ENCODE measurements at regions not wholly inside any gene's neighbourhood (a gene's known extent, or its start where the extent isn't known, plus 50 kb on each side); places are given as distances from the start of the nearest gene placed in this dataset.

- Mint-ChIP-seq H3K4me3 (no peak overlapping the region), H3K27me3 (no peaks in the 10 kb centered on the region), H3K27ac (no peak overlapping the region), H3K4me1 (no peaks in the 10 kb centered on the region), H3K36me3 (no peaks in the 10 kb centered on the region), H3K9me3 (peaks cover 0 to 4% (median 0%) of the 10 kb centered on the region in 8 donors)
- CTCF ChIA-PET (ENCODE audit: partially characterized antibody): no interaction called here
- no peaks in the 10 kb centered on the region for H3K27me3 ChIP-seq (ENCODE audit: insufficient read depth, low read length)
- no peak overlapping the region for H3K4me3 ChIP-seq (ENCODE audit: low read length in 2 of 2)
- DNase-seq: no peak
- H3K27ac ChIP-seq (ENCODE audit: low read depth, low read length): no peak overlapping the region
- H3K36me3 ChIP-seq (ENCODE audit: insufficient read depth, low read length): no peaks in the 10 kb centered on the region
- POLR2A ChIA-PET (ENCODE audit: partially characterized antibody): no interaction called here
- H3K4me1 ChIP-seq (ENCODE audit: insufficient read depth, low read length): no peaks in the 10 kb centered on the region
- intact Hi-C loops (cut with micrococcal nuclease): no loop called here
- H3K9me3 ChIP-seq (ENCODE audit: control insufficient read depth in 1 of 2, low read length in 2 of 2): peaks cover 0 to 4% of the 10 kb centered on the region in 2 donors
Observed at GRCh38 chr2:5403392-5403791, 288.8 kb upstream of the SOX11 start.

GRCh38 chr2:5409898-5410381 is 282.2 kb upstream of the SOX11 start:
- Mint-ChIP-seq H3K9me3 (peaks cover 0 to 6% (median 0%) of the 10 kb centered on the region in 8 donors), H3K27ac (no peak overlapping the region), H3K4me1 (no peaks in the 10 kb centered on the region), H3K27me3 (no peaks in the 10 kb centered on the region), H3K4me3 (no peak overlapping the region), H3K36me3 (no peaks in the 10 kb centered on the region)
- Histone ChIP-seq H3K9me3 (ENCODE audit: control insufficient read depth in 1 of 2, low read length in 2 of 2) (no peaks in the 10 kb centered on the region), H3K27ac (ENCODE audit: low read depth, low read length) (no peak overlapping the region), H3K36me3 (ENCODE audit: insufficient read depth, low read length) (no peaks in the 10 kb centered on the region), H3K4me3 (ENCODE audit: low read length in 2 of 2) (no peak overlapping the region), H3K4me1 (ENCODE audit: insufficient read depth, low read length) (no peaks in the 10 kb centered on the region), H3K27me3 (ENCODE audit: insufficient read depth, low read length) (no peaks in the 10 kb centered on the region)
- no peak for DNase-seq
- intact Hi-C loops (cut with micrococcal nuclease): no loop called here
- POLR2A ChIA-PET (ENCODE audit: partially characterized antibody): no interaction called here
- CTCF ChIA-PET (ENCODE audit: partially characterized antibody): no interaction called here

DNA sequence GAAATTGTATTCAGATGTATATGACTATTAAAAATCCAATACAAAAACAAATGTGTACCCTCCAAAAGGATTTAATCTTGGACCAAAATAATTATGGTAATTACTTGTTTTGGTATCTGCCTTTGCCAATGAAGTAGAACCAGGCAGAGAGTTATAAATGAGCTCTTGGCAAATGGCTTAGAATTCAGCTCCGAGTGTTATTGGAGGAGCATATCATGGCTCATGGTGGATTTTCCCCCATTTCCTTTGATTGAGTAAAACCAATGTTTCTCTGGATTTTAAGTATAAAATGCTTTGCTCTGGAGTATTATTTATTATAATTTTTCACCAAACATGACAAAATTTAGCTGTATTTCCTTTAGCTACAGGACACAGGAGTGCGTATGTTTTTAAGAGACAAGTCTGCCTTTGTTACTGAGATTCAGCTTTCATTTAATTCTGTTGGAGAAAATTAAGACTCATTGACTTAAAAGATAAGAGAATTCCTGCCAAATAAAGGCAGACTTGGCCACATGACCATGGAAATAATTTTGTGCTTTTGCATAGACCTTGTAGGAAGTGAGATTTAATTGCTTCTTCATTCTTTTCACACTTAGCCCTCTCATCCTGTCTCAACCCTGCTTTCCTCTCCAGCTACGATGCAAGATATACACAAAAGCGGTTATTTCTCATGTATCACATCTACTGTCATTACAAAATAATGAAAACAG is 281.0 kb upstream of the SOX11 start:
- Mint-ChIP-seq H3K27ac (no peak overlapping the region), H3K27me3 (no peaks in the 10 kb centered on the region), H3K4me3 (no peak overlapping the region), H3K36me3 (no peaks in the 10 kb centered on the region), H3K4me1 (no peaks in the 10 kb centered on the region), H3K9me3 (peaks cover 0 to 6% (median 0%) of the 10 kb centered on the region in 8 donors)
- ChIA-PET POLR2A (ENCODE audit: partially characterized antibody) (no interaction called here), CTCF (ENCODE audit: partially characterized antibody) (no interaction called here)
- Histone ChIP-seq H3K9me3 (ENCODE audit: control insufficient read depth in 1 of 2, low read length in 2 of 2) (no peaks in the 10 kb centered on the region), H3K4me1 (ENCODE audit: insufficient read depth, low read length) (no peaks in the 10 kb centered on the region), H3K4me3 (ENCODE audit: low read length in 2 of 2) (no peak overlapping the region), H3K27ac (ENCODE audit: low read depth, low read length) (no peak overlapping the region), H3K36me3 (ENCODE audit: insufficient read depth, low read length) (no peaks in the 10 kb centered on the region), H3K27me3 (ENCODE audit: insufficient read depth, low read length) (no peaks in the 10 kb centered on the region)
- intact Hi-C loops (cut with micrococcal nuclease): no loop called here
- no peak for DNase-seq

DNA sequence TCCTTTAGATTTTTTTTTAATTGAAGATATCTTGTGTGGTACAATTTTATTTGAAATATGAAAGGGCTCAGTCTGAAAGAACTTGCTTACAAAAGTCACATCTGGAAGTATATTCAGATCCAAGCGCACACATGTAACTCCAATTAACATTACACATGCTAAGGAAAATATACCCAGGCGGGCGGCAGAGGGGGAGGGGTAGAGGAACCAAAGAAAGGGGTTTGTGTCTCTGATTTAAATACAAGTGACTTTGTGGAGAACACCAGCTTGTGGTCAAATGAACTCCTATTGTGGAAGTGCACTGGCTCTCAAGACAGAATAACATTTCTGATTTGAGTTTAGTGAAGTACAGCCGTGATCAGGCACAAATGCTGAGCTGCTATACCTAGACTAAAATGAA is 280.2 kb upstream of the SOX11 start:
- Histone ChIP-seq H3K27me3 (ENCODE audit: insufficient read depth, low read length) (no peaks in the 10 kb centered on the region), H3K4me1 (ENCODE audit: insufficient read depth, low read length) (no peaks in the 10 kb centered on the region), H3K36me3 (ENCODE audit: insufficient read depth, low read length) (no peaks in the 10 kb centered on the region), H3K4me3 (ENCODE audit: low read length in 2 of 2) (no peak overlapping the region), H3K27ac (ENCODE audit: low read depth, low read length) (no peak overlapping the region), H3K9me3 (ENCODE audit: control insufficient read depth in 1 of 2, low read length in 2 of 2) (no peaks in the 10 kb centered on the region)
- no peak overlapping the region for H3K27ac Mint-ChIP-seq
- no peak overlapping the region for H3K4me3 Mint-ChIP-seq
- no peak for DNase-seq
- no peaks in the 10 kb centered on the region for H3K27me3 Mint-ChIP-seq
- no peaks in the 10 kb centered on the region for H3K36me3 Mint-ChIP-seq
- ChIA-PET CTCF (ENCODE audit: partially characterized antibody) (no interaction called here), POLR2A (ENCODE audit: partially characterized antibody) (no interaction called here)
- H3K9me3 Mint-ChIP-seq: peaks cover 0 to 6% (median 0%) of the 10 kb centered on the region in 8 donors
- no peaks in the 10 kb centered on the region for H3K4me1 Mint-ChIP-seq
- intact Hi-C loops (cut with micrococcal nuclease): no loop called here

DNA sequence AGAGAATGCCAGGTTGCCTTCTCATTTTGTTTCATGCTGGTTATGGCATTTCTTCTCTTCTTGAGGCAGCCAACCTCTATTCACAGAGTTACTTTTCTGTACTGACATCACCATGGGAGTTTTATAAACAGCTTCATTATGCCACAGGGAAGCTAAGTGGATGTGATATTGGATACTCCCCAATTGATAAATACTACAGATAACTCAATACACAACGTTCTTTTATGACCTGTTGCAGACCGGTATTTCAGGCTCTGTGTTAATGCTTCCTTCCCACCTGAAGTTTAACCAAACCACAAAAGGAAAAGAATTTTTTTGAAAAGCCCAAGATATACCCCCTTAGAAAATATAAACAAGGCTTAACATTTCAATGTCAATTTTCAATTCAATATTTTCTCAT is 258.3 kb upstream of the SOX11 start:
- ChIA-PET CTCF (ENCODE audit: partially characterized antibody) (no interaction called here), POLR2A (ENCODE audit: partially characterized antibody) (no interaction called here)
- H3K27me3 Mint-ChIP-seq: no peaks in the 10 kb centered on the region
- Histone ChIP-seq H3K4me3 (ENCODE audit: low read length in 2 of 2) (no peak overlapping the region), H3K9me3 (ENCODE audit: control insufficient read depth in 1 of 2, low read length in 2 of 2) (no peaks in the 10 kb centered on the region), H3K36me3 (ENCODE audit: insufficient read depth, low read length) (no peaks in the 10 kb centered on the region), H3K4me1 (ENCODE audit: insufficient read depth, low read length) (no peaks in the 10 kb centered on the region), H3K27ac (ENCODE audit: low read depth, low read length) (no peak overlapping the region), H3K27me3 (ENCODE audit: insufficient read depth, low read length) (no peaks in the 10 kb centered on the region)
- H3K36me3 Mint-ChIP-seq: no peaks in the 10 kb centered on the region
- DNase-seq: no peak
- H3K4me1 Mint-ChIP-seq: no peaks in the 10 kb centered on the region
- H3K9me3 Mint-ChIP-seq: peaks cover 0 to 7% (median 0%) of the 10 kb centered on the region in 8 donors
- intact Hi-C loops (cut with micrococcal nuclease): no loop called here
- no peak overlapping the region for H3K27ac Mint-ChIP-seq
- H3K4me3 Mint-ChIP-seq: no peak overlapping the region

GRCh38 chr2:5437375-5437774 is 254.8 kb upstream of the SOX11 start:
- Mint-ChIP-seq H3K4me1 (no peaks in the 10 kb centered on the region), H3K9me3 (peaks cover 0 to 7% (median under 1%) of the 10 kb centered on the region in 8 donors), H3K4me3 (no peak overlapping the region), H3K27ac (no peak overlapping the region), H3K36me3 (no peaks in the 10 kb centered on the region), H3K27me3 (no peaks in the 10 kb centered on the region)
- H3K4me1 ChIP-seq (ENCODE audit: insufficient read depth, low read length): no peaks in the 10 kb centered on the region
- ChIA-PET CTCF (ENCODE audit: partially characterized antibody) (no interaction called here), POLR2A (ENCODE audit: partially characterized antibody) (no interaction called here)
- H3K27me3 ChIP-seq (ENCODE audit: insufficient read depth, low read length): no peaks in the 10 kb centered on the region
- no peaks in the 10 kb centered on the region for H3K9me3 ChIP-seq (ENCODE audit: control insufficient read depth in 1 of 2, low read length in 2 of 2)
- DNase-seq: no peak
- intact Hi-C loops (cut with micrococcal nuclease): no loop called here
- no peak overlapping the region for H3K27ac ChIP-seq (ENCODE audit: low read depth, low read length)
- no peak overlapping the region for H3K4me3 ChIP-seq (ENCODE audit: low read length in 2 of 2)
- H3K36me3 ChIP-seq (ENCODE audit: insufficient read depth, low read length): no peaks in the 10 kb centered on the region

DNA sequence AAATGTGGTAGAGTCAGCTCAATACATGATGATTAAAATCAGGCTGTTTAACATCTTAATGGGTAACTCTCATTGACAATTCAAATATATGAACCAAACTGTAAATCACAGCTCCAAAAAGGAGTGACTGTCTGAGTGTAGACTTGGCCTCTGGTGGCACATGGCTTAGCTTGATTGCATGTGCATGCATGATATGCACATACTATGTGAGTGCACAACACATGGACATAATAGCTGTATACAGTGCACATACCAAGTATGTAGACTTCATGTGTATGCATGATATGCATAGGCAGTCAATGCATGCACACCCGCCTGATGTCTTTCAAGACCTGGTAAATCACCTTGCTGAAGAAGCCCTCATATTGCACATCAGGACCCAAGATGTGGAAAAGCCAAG is 252.0 kb upstream of the SOX11 start:
- ChIA-PET CTCF (ENCODE audit: partially characterized antibody) (no interaction called here), POLR2A (ENCODE audit: partially characterized antibody) (no interaction called here)
- H3K9me3 ChIP-seq (ENCODE audit: control insufficient read depth in 1 of 2, low read length in 2 of 2): no peaks in the 10 kb centered on the region
- no peaks in the 10 kb centered on the region for H3K27me3 ChIP-seq (ENCODE audit: insufficient read depth, low read length)
- no peaks in the 10 kb centered on the region for H3K4me1 ChIP-seq (ENCODE audit: insufficient read depth, low read length)
- Mint-ChIP-seq H3K27me3 (no peaks in the 10 kb centered on the region), H3K27ac (no peak overlapping the region), H3K36me3 (no peaks in the 10 kb centered on the region), H3K9me3 (peaks cover 0 to 12% (median under 1%) of the 10 kb centered on the region in 8 donors), H3K4me3 (no peak overlapping the region), H3K4me1 (no peaks in the 10 kb centered on the region)
- no peak for DNase-seq
- no peaks in the 10 kb centered on the region for H3K36me3 ChIP-seq (ENCODE audit: insufficient read depth, low read length)
- H3K4me3 ChIP-seq (ENCODE audit: low read length in 2 of 2): no peak overlapping the region
- intact Hi-C loops (cut with micrococcal nuclease): no loop called here
- H3K27ac ChIP-seq (ENCODE audit: low read depth, low read length): no peak overlapping the region

DNA sequence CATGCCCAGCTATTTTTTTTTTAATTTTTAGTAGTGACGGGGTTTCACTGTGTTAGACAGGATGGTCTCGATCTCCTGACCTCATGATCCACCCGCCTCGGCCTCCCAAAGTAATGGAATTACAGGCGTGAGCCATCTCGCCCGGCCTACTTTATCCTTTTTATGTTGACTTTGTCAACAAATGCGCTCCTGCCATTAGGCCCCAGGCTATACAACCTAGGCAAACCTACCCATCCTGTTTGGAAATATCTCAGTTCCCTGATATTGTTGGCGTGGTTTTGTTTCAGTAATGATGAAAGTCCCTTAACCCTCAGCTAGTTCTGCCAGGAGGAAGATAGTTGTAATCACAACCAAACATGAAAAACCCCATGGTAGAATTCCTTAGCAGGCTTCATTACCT is 249.4 kb upstream of the SOX11 start:
- Histone ChIP-seq H3K27ac (ENCODE audit: low read depth, low read length) (no peak overlapping the region), H3K9me3 (ENCODE audit: control insufficient read depth in 1 of 2, low read length in 2 of 2) (no peaks in the 10 kb centered on the region), H3K4me1 (ENCODE audit: insufficient read depth, low read length) (no peaks in the 10 kb centered on the region), H3K4me3 (ENCODE audit: low read length in 2 of 2) (no peak overlapping the region), H3K36me3 (ENCODE audit: insufficient read depth, low read length) (no peaks in the 10 kb centered on the region), H3K27me3 (ENCODE audit: insufficient read depth, low read length) (no peaks in the 10 kb centered on the region)
- H3K9me3 Mint-ChIP-seq: peaks cover 0 to 12% (median 2%) of the 10 kb centered on the region in 8 donors
- H3K27me3 Mint-ChIP-seq: no peaks in the 10 kb centered on the region
- ChIA-PET POLR2A (ENCODE audit: partially characterized antibody) (no interaction called here), CTCF (ENCODE audit: partially characterized antibody) (no interaction called here)
- H3K36me3 Mint-ChIP-seq: no peaks in the 10 kb centered on the region
- no peak overlapping the region for H3K27ac Mint-ChIP-seq
- intact Hi-C loops (cut with micrococcal nuclease): no loop called here
- H3K4me1 Mint-ChIP-seq: no peaks in the 10 kb centered on the region
- no peak overlapping the region for H3K4me3 Mint-ChIP-seq
- no peak for DNase-seq

All from CD4-positive, alpha-beta memory T cell (primary cell).